ENCODE measurements at regions not wholly inside any gene's neighbourhood (a gene's known extent, or its start where the extent isn't known, plus 50 kb on each side); places are given as distances from the start of the nearest gene placed in this dataset.

DNA sequence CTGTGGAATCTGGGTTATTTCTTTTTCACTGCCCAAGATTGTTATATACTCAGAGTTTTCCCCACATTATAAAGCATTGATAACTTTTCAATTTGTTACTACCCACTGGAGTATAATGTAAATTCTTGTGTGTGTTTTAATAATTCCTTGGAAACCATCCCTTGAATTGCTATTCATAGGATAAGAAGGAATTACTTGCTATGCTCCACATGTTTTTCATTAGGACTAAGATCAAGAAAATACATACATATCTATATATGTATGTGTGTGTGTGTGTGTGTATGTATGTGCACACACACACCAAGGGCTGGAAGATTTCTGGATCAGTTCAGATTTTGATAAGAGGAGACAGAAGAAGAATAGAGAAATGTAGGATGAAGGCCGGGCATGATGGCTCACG is 206.4 kb upstream of the JADE1 start:
- no peak for DNase-seq (ENCODE audit: low read depth in 1 of 2, low spot score in 1 of 2)

DNA sequence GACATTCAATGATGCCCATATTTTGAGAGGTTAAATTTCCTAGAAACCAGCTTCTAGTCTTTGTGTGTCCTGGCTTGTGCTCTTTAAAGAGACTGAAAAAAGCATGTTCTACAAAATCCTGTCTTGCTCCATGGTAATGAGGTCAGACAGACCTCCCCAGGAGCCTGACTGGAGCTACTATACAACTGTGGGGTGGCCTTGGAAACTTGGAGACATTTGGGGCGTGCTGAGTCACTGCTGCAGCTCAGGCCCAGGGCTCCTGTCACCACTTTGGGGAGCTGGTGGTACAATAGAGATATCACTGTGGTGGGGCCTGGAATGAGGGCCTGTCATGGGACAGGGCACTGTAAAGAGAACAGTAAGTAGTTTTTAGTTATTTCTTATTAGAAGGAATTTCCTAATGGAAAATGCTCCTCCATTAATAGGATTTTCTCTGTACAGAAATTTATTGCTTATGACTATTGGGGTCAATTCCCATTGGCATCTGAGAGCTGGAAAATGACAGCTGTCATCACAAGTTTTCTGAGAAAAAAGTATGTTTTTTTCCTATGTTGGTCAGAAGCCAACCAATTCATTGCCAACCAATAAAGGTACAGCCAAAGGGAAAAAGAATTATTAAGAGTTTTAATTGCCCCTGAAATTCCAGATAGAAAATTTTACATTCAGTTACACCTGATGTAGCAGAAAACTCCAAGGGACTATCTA is 207.4 kb upstream of the JADE1 start:
- DNase-seq (ENCODE audit: low read depth in 1 of 2, low spot score in 1 of 2) = no peak

DNA sequence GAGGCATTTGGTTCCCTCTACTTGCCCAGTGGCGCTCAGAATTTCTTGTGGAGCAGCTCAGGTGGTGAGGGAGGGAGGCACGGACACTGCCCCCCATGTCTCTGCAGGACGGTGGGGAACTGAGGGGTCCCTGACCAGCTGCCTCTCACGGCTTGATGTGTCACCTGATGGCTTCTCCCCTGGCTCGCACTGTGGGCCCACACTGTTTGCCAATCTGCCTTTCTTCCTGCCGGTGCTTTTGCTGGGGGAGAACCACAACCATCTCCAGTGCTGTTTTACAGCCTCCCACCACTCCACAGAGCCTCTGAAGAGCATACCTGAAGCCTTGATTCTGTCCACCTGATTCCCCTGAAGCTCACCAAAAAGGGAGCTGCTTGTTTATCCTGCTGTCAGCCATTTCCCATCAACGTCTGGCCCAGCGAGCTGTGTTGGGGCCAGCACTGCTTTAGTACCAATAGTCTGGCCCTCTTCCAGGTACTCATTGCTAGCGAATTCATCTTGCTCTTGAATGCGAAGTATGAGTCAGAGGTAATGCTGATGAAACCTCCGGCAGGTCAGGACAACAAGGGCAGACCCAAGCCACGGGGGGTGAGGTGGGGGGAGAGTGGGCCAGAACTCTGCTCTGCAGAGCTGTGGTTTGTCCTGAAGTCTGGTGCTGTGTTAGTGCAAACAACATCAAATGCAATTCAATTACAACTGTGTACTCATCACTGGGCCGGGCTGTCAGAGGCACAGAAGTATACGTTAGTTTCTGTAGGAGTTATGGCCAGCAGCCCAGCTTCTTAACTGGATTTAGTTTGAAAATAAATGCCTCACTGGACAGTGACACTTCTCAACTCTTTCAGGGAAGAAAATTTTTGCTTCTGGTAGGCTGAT is 208.3 kb upstream of the JADE1 start:
- no peak for DNase-seq (ENCODE audit: low read depth in 1 of 2, low spot score in 1 of 2)

GRCh38 chr4:128600410-128600809 is 209.1 kb upstream of the JADE1 start:
- DNase-seq (ENCODE audit: low read depth in 1 of 2, low spot score in 1 of 2) = no peak

DNA sequence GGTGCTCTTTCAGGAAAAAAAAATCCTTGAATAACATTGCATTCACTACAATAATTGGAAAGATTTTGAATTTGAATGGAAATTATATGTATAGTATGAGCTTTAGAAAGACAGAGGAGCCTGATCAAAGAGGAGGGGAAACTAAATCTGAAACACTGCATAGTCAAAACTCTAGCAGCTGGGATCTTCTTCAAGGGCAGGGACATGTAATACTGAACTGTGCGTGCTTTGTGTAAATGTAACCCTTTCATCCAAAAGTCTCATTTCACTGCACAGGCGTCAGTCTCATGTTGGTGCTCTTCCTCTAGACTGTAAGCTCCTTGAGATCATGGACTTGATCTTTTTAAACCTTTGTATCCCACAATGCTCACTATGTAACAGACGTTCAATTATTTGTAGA is 212.0 kb upstream of the JADE1 start:
- no peak for DNase-seq (ENCODE audit: low read depth in 1 of 2, low spot score in 1 of 2)

DNA sequence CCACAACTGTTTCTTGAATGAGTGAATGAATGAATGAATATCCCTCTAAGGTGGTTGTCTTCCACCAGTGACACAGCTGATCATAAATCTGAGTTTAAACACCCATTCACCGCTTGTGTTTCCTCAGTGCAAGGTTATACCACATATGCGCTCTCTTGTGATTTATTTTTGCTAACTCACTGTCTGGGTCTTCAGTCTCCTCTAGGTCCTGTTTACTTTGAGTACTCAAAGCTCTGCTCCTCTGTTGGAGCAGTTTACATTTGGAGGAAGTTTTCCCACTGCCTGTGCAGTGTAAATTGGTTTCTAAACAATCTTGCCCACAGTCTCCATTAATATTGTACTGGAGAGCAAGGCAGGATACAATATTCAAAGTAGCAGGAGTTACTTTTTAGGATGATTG is 212.6 kb upstream of the JADE1 start:
- DNase-seq (ENCODE audit: low read depth in 1 of 2, low spot score in 1 of 2) = no peak

- DNase-seq (ENCODE audit: low read depth in 1 of 2, low spot score in 1 of 2) = no peak
Observed at GRCh38 chr4:128596115-128596514, 213.4 kb upstream of the JADE1 start.

DNA sequence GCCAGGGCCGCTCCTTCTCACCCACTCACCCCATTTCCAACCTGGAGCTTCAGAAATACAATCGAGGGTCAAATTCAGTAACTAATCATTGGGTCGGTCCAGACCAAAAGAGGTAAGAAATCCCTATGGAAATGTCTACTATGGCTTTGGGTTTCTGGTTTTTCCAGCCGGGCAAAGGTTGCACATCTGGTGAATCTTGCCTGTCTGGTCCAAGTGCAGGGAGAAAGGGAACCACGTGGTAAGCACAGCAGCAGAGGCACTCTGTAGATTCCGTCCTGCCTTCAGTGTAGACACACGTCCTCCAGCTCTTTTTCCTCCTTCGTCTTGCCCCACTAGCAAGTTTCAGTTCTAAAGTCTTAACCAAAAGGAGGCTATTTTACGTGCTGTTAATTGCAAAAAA is 218.0 kb upstream of the JADE1 start:
- DNase-seq (ENCODE audit: low read depth in 1 of 2, low spot score in 1 of 2) = no peak

DNA sequence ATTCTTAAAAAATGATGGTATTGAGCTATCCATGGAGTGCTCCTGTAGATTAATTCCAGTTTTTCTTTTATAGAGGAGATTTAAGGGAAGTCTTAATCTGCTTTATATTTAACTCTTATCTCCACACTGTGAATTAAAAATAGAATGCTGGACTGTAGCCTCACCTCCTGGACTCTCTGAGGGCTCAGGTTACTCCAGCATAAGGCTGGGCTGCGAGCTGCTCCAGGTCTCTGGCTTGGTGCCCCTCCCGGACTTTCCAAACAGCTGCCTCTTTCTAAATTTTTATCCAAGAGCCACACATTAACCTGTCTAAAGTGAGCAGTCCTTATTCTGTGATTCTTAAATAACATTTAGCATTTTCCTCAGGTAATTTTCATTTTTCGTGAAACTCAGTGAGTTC is 218.7 kb upstream of the JADE1 start:
- DNase-seq (ENCODE audit: low read depth in 1 of 2, low spot score in 1 of 2) = no peak

DNA sequence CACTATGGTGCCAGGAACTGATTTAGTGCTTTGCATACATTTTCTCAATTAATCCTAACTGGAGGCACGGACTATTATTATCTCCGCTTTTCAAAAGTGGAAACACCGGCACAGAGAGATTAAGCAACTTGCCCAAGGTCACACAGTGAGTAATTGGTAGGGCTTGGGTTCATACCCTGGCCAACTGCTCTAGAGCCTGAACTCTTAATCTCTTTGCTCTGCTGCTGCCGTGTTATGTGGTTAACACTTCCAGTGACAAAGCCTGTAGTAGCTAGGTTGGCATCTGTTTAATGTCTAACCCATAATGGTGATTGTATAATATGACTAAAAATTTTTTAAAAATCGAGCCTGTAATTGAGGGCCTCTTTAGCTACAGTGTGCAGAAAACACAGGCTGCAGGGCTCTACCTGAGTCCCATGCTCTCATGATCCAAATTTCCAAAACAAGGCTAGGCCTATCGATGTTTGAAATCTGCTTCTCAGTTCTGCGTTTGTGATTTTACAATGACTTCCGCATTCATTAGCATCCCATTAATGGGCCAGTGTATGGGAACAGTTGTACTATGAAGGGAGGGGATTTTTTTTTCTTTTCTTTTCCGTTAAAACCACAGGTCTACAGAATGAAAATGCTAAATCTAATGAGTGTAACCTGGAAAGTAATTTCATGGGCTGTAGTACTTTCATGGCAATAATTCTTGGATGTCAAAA is 219.3 kb upstream of the JADE1 start:
- DNase-seq (ENCODE audit: low read depth in 1 of 2, low spot score in 1 of 2) = no peak

DNA sequence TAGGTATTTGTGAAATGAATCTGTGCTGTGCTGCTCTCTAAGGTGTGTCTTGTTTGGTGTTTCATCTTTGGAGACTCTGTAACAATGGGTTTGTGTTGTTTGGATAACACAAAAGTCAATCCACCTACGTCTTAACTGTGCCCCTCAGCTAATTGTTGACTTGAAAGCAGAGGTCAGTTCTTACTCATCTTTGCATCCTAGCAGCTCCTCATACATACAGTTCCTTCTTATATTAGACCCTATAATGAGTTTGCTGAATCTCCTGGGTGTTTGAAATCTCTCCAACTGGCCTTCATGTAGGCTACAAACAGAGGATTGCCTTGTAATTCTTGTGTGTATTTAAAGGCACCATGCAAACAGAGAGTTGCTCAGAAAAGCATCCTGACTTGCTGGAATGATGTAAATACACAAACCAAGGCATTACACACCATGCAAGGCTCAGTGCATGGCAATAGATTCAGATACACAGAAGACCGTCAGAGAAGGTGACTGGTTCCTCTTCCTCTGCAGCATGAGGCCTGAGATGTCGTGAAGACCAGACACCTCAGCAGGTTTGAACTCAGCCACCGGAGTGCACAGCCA is 220.0 kb upstream of the JADE1 start:
- no peak for DNase-seq (ENCODE audit: low read depth in 1 of 2, low spot score in 1 of 2)

- no peak for DNase-seq (ENCODE audit: low read depth in 1 of 2, low spot score in 1 of 2)
Observed at GRCh38 chr4:128587382-128587781, 222.1 kb upstream of the JADE1 start.

DNA sequence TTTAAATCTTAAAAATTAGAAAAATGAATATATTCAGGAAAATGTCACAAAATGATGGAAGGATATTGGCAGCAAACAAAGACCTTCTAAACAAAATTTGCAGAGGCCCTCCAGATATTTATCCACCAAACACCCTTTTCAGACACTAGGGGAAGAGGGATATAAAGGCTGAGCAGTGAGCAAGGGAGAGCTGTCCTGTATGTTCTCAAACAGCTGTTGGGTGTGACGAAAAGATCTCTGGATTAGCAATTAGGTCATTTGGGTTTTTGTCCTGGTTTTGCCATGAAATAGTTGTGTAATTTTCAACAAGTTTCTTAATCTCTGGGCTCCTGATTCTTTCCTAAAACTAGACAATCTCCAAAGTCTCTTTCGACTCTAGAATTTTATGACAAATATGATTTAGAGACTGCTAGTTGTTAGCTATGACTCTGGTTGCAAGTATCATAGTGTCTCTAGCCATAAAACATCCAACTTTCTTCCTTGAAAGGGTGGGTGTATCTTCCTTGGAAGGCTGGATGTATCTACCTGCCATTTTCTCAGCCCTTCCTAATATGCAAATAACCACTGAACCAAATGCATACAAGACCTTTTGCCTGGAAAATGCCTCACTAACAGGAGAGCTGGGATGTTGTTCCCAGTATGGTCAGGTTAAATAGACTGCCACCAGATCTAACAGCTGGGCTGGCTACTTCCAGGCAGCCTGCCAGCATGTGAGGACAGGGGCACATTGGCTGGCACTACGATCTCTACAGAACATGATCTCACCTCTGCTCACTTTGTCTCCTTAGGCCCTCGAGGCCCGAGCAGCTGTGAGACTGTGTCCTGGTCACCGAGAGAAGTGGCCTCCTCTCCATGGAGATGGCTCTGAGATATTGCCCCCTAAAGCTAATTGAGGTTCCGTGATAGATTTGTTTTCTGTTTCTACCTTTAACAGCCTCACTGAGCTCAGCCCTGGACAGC is 225.5 kb upstream of the JADE1 start:
- no peak for DNase-seq (ENCODE audit: low read depth in 1 of 2, low spot score in 1 of 2)

DNA sequence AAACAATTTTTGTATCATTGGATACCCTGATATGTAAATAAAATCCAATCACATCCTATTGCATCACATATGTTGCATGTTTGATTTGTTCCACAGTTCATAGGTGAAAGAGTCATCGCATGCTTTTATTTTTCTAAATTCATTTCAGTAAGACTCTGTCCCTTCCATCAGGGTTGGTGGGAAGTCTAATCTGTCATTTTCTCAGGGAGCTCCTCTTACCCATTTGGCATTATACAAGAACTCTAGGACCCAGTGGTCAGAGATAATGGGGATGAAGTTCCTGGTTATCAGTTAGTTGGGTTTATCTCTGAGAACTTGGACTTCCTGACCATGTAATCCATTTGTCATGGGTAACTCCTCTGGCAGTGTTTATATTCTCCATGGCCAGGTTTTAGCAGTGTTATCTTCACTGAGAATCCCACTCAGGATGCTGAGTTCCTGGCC is 227.1 kb upstream of the JADE1 start:
- DNase-seq (ENCODE audit: low read depth in 1 of 2, low spot score in 1 of 2) = no peak

- no peak for DNase-seq (ENCODE audit: low read depth in 1 of 2, low spot score in 1 of 2)
Observed at GRCh38 chr4:128579154-128579853, 230.2 kb upstream of the JADE1 start.

DNA sequence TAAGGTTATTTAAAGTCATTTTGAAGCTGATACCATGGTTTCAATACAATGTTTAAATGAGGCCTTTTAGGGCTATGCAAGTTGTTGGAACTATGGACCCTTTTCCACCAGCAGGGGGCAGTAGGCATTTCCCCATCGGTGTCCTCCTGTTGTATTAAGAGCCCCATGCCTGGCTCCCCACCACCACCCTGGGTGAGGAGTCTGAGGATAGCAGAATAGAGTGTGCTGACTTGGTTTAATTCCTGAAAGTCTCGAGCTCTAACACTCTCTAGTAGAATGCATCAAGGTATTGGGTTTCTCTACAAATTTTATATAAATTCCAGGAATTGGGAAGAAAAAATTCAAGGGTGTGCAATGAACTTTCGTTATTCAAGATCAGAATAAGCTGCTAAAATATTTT is 234.8 kb upstream of the JADE1 start:
- DNase-seq (ENCODE audit: low read depth in 1 of 2, low spot score in 1 of 2) = peak; percentile 15 to 59

DNA sequence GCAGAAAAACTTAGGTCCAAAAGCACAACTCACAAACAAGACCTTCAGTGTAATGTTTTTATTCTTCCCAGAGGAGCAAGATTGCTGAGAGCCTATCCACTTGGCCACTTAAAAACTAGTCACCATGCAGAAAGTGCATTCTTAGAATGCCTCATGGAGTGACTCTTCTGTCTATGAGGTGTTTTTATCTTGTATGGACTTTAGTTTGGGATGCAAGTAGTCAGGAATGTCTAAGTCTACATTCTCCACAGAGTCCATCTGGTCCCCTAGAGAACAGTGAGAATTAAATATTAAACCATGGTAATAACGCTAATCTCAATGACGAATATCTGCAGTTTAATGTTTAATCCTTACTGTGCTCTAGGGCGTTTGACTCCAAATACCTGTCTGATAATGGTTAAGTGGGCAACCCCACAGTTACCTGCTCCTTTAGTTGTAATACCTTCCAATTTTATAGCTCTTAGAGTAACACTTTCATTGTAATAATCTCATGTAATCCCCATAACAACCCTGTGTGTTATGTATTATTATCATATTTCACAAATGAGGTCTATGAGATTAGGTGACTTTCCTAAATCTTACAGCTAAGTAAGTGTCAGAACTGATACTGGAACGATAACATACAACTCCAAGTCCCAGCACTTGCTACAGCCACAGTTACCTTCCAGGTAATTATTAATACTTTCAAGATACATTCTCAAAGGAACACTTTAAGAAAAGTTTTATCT is 235.6 kb upstream of the JADE1 start:
- no peak for DNase-seq (ENCODE audit: low read depth in 1 of 2, low spot score in 1 of 2)

DNA sequence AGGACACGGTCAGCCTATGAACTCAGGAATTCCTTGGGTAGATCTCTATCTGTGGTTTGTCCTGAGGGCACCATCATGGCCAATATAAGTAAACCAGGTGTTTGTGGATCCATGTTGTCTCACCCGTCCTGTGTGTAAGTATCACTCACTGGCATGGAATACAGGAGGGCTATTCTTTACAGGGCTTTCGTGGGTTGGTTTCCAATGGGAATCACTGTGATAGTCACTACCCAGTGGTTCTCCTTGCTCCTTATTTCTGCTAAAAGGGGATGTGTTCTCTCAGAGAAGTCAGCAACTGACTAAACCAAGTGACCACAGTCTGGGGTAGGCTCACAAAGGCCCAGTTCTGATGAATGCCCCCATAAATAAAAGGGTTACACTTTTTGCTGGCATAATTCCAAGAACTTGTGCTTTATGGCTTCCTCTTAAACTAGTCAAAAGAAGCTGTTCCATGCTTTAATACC is 236.7 kb upstream of the JADE1 start:
- DNase-seq (ENCODE audit: low read depth in 1 of 2, low spot score in 1 of 2) = no peak

DNA sequence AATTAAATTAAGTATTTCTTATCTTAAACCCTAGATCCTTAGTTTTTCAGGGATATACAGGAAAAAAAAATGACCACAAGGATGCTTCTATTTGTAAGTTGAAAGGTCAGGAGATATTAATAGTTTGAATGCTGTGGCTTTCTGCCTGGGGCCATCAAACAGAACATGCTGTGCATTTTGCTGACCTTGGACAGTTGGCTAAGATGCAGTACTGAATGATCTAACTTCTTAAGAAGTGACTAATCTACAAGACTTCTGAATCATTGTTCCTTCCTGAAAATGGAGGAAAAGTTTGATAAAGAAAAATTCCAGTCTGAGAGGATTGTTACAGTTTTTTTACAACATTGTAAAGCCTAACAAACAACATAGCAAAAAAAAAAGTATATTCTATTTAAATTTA is 237.8 kb upstream of the JADE1 start:
- no peak for DNase-seq (ENCODE audit: low read depth in 1 of 2, low spot score in 1 of 2)

Measured in activated CD4-positive, alpha-beta T cell treated with anti-CD3 and anti-CD28 coated beads, Interleukin-2, amount 50 U/mL, for 24 hours (primary cell).